Stimulated activated naive CD8-positive, alpha-beta T cell treated with anti-CD3 and anti-CD28 coated beads, Interleukin-15, amount 100 ng/mL, for 72 hours (primary cell): ENCODE measurements at regions not wholly inside any gene's neighbourhood (a gene's known extent, or its start where the extent isn't known, plus 50 kb on each side); places are given as distances from the start of the nearest gene placed in this dataset.
A peak's percentile ranks its signal among the peaks of the same experiment; 100 is the strongest.
"Not testable (repeated sequence)": the region's sequence is repeated elsewhere in the genome, so short reads cannot be mapped to it uniquely, and the experiment has no call there.

Experiments used
- ATAC-seq: fragments of 150-1000 bp; cut with Tn5 transposase; 2 replicates; pipeline ENCODE4 v1.10.0; 2021; ENCODE audit warnings: mild to moderate bottlenecking, moderate library complexity
- DNase-seq, 2 donors: peaks; one replicate each; pipeline ENCODE4 v3.0.0; 2021 to 2022
- H3K27ac Mint-ChIP-seq, 2 donors: one replicate each; pipeline ENCODE4 v1.8.0; 2022; ENCODE audit warnings: mild to moderate bottlenecking in 2 of 2, mixed read lengths in 2 of 2, moderate library complexity in 2 of 2
- H3K27me3 Mint-ChIP-seq: one replicate; pipeline ENCODE4 v1.8.0; 2022; ENCODE audit warnings: mixed read lengths
- H3K4me1 Mint-ChIP-seq: one replicate; pipeline ENCODE4 v1.8.0; 2022; ENCODE audit warnings: mild to moderate bottlenecking, mixed read lengths
- H3K4me3 Mint-ChIP-seq, 2 donors: one replicate each; pipeline ENCODE4 v1.8.0; 2022; ENCODE audit warnings: mild to moderate bottlenecking in 2 of 2, mixed read lengths in 2 of 2, moderate library complexity in 1 of 2
- H3K9me3 Mint-ChIP-seq, 2 donors: one replicate each; pipeline ENCODE4 v1.8.0; 2022; ENCODE audit warnings: mixed read lengths in 2 of 2

- H3K4me1 Mint-ChIP-seq = peaks cover 15% of the 10 kb centered on the region
- no peak overlapping the region for H3K27ac Mint-ChIP-seq
- H3K27me3 Mint-ChIP-seq = no peaks in the 10 kb centered on the region
- H3K4me3 Mint-ChIP-seq = no peak overlapping the region
- H3K9me3 Mint-ChIP-seq = peaks cover 12 to 31% of the 10 kb centered on the region in 2 donors
- no peak for ATAC-seq
- DNase-seq = no peak
Measured at GRCh38 chr6:137588472-137588871, 94.3 kb upstream of the OLIG3 start.

- H3K9me3 Mint-ChIP-seq = peaks cover 15 to 37% of the 10 kb centered on the region in 2 donors
- peaks cover 15% of the 10 kb centered on the region for H3K4me1 Mint-ChIP-seq
- no peaks in the 10 kb centered on the region for H3K27me3 Mint-ChIP-seq
- no peak overlapping the region for H3K27ac Mint-ChIP-seq
- no peak overlapping the region for H3K4me3 Mint-ChIP-seq
- peak; percentile 99 for ATAC-seq
- DNase-seq = peak; percentile 41 to 63
Measured at GRCh38 chr6:137589067-137589848, 95.1 kb upstream of the OLIG3 start.

- Mint-ChIP-seq H3K27me3 (no peaks in the 10 kb centered on the region), H3K27ac (no peak overlapping the region), H3K4me3 (no peak overlapping the region), H3K4me1 (peaks cover 15% of the 10 kb centered on the region), H3K9me3 (peaks cover 19 to 50% of the 10 kb centered on the region in 2 donors)
- DNase-seq = no peak
- ATAC-seq = no peak
Measured at GRCh38 chr6:137590684-137591083, 96.5 kb upstream of the OLIG3 start.

- no peaks in the 10 kb centered on the region for H3K4me1 Mint-ChIP-seq
- no peak overlapping the region for H3K4me3 Mint-ChIP-seq
- DNase-seq = no peak
- H3K27ac Mint-ChIP-seq = no peak overlapping the region
- ATAC-seq = no peak
- peaks cover 31% of the 10 kb centered on the region for H3K27me3 Mint-ChIP-seq
- peaks cover 4 to 7% of the 10 kb centered on the region in 2 donors for H3K9me3 Mint-ChIP-seq
Measured at GRCh38 chr6:137601471-137601870, 107.3 kb upstream of the OLIG3 start.

GRCh38 chr6:137602313-137603197, 108.4 kb upstream of the OLIG3 start:
- H3K27ac Mint-ChIP-seq = no peak overlapping the region
- peaks cover 4 to 7% of the 10 kb centered on the region in 2 donors for H3K9me3 Mint-ChIP-seq
- H3K4me3 Mint-ChIP-seq = no peak overlapping the region
- ATAC-seq (no peak), DNase-seq (no peak)
- H3K4me1 Mint-ChIP-seq = no peaks in the 10 kb centered on the region
- H3K27me3 Mint-ChIP-seq = peaks cover 31% of the 10 kb centered on the region

- Mint-ChIP-seq H3K27me3 (peaks cover 5% of the 10 kb centered on the region), H3K27ac (no peak overlapping the region), H3K4me1 (no peaks in the 10 kb centered on the region), H3K9me3 (peaks cover 0 to 7% of the 10 kb centered on the region in 2 donors), H3K4me3 (no peak overlapping the region)
- no peak for DNase-seq
- ATAC-seq = no peak
Measured at GRCh38 chr6:137610702-137611101, 116.5 kb upstream of the OLIG3 start.

GRCh38 chr6:137623293-137623692, 129.1 kb upstream of the OLIG3 start:
- H3K27ac Mint-ChIP-seq = no peak overlapping the region
- H3K4me3 Mint-ChIP-seq = no peak overlapping the region
- no peak for ATAC-seq
- H3K4me1 Mint-ChIP-seq = no peaks in the 10 kb centered on the region
- no peak for DNase-seq
- no peaks in the 10 kb centered on the region for H3K9me3 Mint-ChIP-seq
- H3K27me3 Mint-ChIP-seq = peaks cover 24% of the 10 kb centered on the region

- Mint-ChIP-seq H3K27me3 (peaks cover 24% of the 10 kb centered on the region), H3K27ac (no peak overlapping the region), H3K9me3 (no peaks in the 10 kb centered on the region), H3K4me1 (no peaks in the 10 kb centered on the region), H3K4me3 (no peak overlapping the region)
- ATAC-seq (no peak), DNase-seq (no peak)
Measured at GRCh38 chr6:137625100-137625661, 131.0 kb upstream of the OLIG3 start.

GRCh38 chr6:137625808-137626207, 131.6 kb upstream of the OLIG3 start:
- DNase-seq (no peak), ATAC-seq (no peak)
- no peaks in the 10 kb centered on the region for H3K4me1 Mint-ChIP-seq
- peaks cover 23% of the 10 kb centered on the region for H3K27me3 Mint-ChIP-seq
- no peak overlapping the region for H3K27ac Mint-ChIP-seq
- H3K4me3 Mint-ChIP-seq = no peak overlapping the region
- no peaks in the 10 kb centered on the region for H3K9me3 Mint-ChIP-seq

DNA sequence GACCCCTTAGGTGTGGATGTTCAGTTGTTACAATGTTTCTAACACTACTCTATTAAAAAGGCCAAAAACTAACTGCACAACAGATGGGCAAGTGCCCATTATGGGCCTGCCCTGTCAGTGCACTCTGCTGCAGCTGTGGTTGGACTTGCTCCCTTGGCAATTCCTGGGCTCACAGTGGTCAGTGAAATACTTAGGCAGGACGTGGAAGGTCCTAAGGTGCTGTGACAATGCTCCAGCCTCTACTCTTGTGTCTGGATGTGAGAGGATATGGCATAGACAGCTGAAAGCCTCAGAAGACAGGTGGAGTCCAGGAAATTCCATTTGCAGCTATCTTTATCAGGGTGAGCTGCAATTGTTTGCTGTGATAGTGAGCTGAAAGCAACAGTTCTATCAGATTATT, 136.5 kb upstream of the OLIG3 start:
- no peaks in the 10 kb centered on the region for H3K9me3 Mint-ChIP-seq
- ATAC-seq (no peak), DNase-seq (no peak)
- H3K4me3 Mint-ChIP-seq = no peak overlapping the region
- no peaks in the 10 kb centered on the region for H3K27me3 Mint-ChIP-seq
- no peaks in the 10 kb centered on the region for H3K4me1 Mint-ChIP-seq
- H3K27ac Mint-ChIP-seq = no peak overlapping the region

- Mint-ChIP-seq H3K4me3 (no peak overlapping the region), H3K4me1 (no peaks in the 10 kb centered on the region), H3K9me3 (no peaks in the 10 kb centered on the region), H3K27ac (no peak overlapping the region), H3K27me3 (no peaks in the 10 kb centered on the region)
- ATAC-seq (no peak), DNase-seq (no peak)
Measured at GRCh38 chr6:137631323-137631722, 137.1 kb upstream of the OLIG3 start.

DNA sequence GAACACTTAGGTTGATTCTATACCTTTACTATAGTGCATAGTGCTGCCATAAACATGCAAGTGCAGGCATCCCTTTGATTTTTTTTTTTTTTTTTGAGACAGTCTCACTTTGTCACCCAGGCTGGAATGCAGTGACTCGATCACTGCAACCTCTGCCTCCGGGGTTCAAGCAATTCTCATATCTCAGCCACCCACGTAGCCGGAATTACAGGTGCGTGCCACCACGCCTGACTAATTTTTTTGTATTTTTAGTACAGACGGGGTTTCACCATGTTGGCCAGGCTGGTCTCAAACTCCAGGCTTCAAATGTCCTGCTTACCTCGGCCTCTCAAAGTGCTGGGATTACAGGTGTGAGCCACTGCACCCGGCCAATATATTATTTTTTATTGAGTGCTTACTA, 140.0 kb upstream of the OLIG3 start:
- DNase-seq, ATAC-seq, H3K27ac Mint-ChIP-seq, H3K4me3 Mint-ChIP-seq, H3K9me3 Mint-ChIP-seq, H3K27me3 Mint-ChIP-seq: not testable (repeated sequence)
- H3K4me1 Mint-ChIP-seq = peaks cover 13% of the 10 kb centered on the region

DNA sequence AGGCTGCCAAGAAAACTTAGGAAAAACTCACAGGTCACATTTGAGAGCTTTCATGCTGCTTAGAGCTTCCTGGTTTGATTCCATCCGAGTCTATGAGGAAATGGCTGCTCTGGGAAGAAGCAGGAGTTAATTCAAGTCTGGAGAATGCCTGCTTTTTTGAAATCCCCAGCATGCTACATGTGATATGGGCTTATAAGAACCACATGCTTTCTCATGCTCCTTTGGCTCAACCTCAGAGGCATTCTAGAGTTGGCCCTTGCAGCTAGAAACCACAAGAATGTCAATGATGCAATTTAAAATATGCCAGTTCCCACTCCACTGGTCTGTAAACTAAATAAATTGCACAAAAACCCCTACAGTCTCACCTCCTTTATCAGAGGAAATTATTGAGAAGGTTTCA, 142.9 kb upstream of the OLIG3 start:
- no peaks in the 10 kb centered on the region for H3K9me3 Mint-ChIP-seq
- H3K27me3 Mint-ChIP-seq = no peaks in the 10 kb centered on the region
- ATAC-seq (no peak), DNase-seq (no peak)
- no peak overlapping the region for H3K27ac Mint-ChIP-seq
- no peak overlapping the region for H3K4me3 Mint-ChIP-seq
- peaks cover 19% of the 10 kb centered on the region for H3K4me1 Mint-ChIP-seq

GRCh38 chr6:137638926-137639706, 144.9 kb upstream of the OLIG3 start:
- H3K4me3 Mint-ChIP-seq = peak overlapping the region; percentile 38 to 51
- H3K27ac Mint-ChIP-seq = no peak overlapping the region
- H3K27me3 Mint-ChIP-seq = no peaks in the 10 kb centered on the region
- H3K9me3 Mint-ChIP-seq = no peaks in the 10 kb centered on the region
- DNase-seq (no peak), ATAC-seq (peak; percentile 90)
- H3K4me1 Mint-ChIP-seq = peaks cover 19% of the 10 kb centered on the region

DNA sequence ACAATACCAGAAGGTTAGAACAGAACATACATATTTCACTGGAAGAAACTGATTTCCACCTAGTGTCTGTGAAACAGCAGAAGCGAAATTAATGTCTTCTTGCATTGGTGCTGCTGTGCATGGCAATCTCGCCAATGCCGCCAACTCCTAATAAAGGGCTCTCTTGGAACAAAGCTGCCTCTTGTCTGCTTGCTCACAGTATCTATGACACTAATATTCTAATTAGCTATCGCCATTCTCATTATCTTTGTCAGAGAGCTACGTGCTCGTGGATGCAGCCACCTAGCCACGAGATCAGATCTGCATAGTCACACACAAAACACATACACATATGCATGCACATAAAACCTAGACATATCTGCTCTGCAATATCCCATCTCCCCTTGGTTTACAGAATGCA, 145.9 kb upstream of the OLIG3 start:
- H3K4me1 Mint-ChIP-seq = peaks cover 19% of the 10 kb centered on the region
- H3K9me3 Mint-ChIP-seq = no peaks in the 10 kb centered on the region
- H3K27ac Mint-ChIP-seq = no peak overlapping the region
- H3K4me3 Mint-ChIP-seq = no peak overlapping the region
- DNase-seq (no peak), ATAC-seq (no peak)
- H3K27me3 Mint-ChIP-seq = no peaks in the 10 kb centered on the region
